GM21737 (cell line): ENCODE measurements at regions not wholly inside any gene's neighbourhood (a gene's known extent, or its start where the extent isn't known, plus 50 kb on each side); places are given as distances from the start of the nearest gene placed in this dataset.
"Not testable (repeated sequence)": the region's sequence is repeated elsewhere in the genome, so short reads cannot be mapped to it uniquely, and the experiment has no call there.

ENCODE experiments used
- ATAC-seq: cut with Tn5 transposase; IDR thresholded peaks from one replicate; pipeline ENCODE4 v1.9.1; 2021; ENCODE audit warnings: mild to moderate bottlenecking, moderate library complexity; ENCODE audit not compliant: unreplicated experiment

DNA sequence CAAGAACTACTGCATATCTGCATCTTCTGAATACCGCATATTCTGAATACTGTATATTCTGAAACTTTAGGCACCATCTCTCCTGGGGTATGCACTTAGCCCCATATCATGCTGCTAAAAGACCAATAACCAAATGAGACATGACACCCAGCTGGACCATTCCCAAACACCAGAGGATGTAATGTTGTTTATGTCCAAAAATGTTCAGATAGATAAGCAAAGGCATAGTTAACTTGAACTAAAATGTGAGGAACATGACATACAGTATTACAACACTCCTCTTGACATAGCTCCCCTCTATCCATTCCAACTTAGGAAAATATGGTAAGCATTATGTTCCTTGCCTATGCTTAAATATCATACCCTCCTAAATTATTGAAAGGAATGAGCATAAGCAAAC, 127.3 kb downstream of the TENT5A start:
- ATAC-seq, result no peak

DNA sequence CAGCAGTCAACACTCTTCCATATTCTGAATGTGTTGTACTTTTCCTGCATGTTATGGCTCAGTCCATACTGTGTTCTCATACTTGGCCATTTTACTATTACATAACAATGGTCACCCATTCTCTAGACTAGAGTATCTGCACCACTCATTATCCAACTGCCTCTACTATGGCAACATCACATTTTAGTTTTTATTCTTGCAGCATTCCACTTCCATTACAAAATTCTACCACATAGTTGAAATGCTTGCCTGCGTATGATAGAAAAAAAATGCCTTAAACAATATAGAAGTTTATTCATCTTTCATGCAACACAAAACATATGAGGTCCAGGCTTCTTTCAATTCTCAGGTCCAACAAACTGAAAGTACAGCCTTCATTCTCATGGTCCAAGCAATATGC, 128.0 kb downstream of the TENT5A start:
- no peak for ATAC-seq

DNA sequence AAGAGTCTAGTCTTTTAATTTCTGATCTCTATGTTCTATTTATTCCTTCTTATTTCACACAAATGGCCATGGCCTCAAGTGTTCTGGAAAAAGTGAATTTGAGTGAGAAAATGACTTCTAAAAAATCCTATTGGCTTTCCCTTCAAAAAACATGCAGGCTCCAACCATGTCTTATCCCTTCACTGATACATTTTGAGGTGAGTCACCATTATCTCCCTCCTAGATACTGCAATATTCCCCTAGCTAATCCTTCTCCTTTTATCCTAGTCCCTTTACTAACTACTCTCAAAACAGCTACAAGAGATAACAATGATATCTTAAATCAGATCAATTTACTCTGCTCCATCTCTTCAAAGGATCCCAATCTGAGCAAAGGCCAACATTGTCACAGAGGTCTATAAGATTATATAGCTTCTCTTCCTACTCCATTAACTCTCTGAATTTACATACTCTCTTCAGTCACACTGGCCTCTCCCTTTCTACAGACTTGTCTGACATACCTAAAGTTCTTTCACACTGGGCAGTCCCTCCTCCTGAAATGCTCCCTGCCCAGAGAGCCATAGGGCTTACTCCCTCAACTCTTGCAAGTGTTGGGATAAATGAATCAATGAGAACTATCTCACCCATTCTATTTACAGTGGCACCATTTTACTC, 129.2 kb downstream of the TENT5A start:
- ATAC-seq, result no peak

DNA sequence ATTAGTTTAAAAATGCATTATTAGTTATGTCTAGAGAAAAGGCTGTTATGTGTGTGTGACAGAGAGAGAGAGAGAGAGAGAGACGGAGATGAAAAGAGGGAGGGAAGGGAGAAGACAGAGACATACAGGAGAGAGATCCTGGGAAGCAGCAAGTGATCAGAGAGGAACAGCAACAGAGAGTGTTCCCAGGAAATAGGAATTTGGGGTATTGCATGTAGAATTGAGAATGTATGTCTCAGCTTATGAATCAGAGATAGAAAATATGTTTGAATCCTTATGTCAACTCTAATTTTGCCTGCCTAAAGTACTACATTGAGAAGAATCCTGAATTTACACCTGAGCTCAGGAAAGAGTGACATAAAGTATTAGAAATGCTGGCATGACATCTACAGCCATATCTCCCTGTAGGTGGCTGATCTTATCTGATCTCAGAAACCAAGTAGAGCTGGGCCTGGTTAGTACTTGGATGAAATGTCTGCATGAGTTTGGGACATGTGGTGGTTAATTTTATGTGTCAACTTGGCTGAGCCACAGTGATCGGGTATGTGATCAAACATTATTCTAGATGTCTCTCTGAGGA, 130.6 kb downstream of the TENT5A start:
- no peak for ATAC-seq

DNA sequence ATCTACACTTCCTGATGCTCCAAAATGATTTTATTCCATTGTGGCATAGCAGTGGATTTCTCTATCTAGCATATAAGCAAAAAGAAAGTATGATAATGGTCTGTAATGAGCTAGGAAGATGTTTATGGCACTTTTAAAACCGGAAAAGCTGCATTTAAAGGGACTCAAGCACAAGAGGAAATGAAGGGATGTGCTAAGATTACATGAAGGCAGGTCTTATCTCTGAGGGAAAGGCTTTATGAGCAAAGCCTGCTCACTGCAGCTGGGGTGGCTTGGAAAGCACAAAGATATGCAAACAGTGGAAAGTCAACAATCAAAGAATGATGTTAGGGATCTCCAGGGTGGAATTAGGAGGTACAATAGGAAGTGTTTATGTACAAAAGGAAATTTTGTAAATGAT, 138.2 kb downstream of the TENT5A start:
- ATAC-seq, result no peak

DNA sequence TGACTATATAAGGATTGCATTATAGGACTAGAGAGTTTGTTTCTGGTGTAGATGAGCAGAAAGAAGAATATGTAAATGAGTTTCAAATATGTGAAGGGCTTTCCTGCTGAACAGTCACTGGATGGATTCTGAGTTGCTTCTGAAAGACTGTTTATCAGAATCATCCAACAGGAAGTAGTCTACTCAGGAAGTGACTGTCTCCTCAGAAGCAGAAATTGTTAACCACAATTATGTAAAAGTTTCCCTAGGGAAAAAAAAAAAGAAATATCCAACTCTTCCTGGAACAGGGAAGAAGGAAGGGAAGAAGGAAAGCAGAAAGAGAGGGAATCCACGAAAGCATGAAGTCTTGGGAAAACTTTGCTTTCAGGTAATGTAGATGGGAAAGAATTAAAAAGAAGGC, 138.9 kb downstream of the TENT5A start:
- ATAC-seq, result no peak

DNA sequence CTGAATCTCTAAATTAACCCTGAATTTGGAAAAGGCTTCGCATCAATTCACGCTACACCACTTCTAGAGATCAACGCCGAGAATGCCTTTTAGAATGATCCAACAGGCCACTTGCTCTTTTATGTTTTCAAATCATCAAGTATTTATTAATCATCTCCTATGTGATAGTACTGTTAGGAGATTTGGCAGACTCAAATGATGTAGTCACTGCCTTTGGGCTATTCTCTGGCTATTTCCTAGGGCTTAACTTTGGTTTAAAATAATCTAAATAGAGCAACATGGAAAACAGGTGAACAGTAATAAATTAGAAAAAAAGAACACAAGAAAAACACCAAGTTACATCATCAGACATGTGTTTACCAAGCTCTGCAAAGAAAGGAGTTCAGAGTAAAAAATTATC, 140.3 kb downstream of the TENT5A start:
- ATAC-seq, result no peak

DNA sequence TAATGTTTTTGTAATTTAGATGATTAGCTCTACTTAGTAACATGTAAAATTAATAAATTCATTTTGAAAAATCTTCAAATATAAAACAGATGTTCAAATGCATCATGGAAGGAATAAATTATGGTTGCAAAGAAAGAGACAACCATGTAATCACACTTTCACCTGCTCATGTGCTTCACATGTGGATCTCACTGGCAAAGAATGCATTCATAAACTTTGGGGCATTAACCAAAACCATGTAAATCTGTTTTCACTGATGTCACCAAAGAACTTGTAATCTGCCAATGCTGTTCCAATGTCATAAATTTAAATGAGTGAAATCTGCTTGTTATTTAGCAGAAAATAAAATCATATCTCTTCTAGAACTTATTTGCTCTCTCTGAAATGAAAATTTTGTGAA, 142.7 kb downstream of the TENT5A start:
- no peak for ATAC-seq

DNA sequence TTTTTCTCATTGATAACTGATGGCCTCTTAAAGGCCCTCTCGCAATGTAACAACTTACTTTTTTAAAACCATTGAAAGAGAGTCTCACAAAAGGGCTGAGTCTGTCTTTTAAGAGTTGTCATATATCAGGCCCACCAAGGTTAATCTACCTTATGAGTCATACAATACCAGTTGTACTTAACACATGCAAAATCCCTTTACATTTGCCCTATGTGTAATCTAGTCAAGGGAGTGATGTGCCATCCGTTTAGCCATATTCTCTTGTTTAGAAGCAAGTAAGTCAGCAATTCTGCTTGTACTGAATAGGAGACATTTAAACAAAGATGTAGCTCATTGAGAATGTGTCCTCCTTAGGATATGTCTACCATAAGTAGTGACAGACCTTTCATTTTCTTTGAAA, 143.7 kb downstream of the TENT5A start:
- ATAC-seq, result no peak

DNA sequence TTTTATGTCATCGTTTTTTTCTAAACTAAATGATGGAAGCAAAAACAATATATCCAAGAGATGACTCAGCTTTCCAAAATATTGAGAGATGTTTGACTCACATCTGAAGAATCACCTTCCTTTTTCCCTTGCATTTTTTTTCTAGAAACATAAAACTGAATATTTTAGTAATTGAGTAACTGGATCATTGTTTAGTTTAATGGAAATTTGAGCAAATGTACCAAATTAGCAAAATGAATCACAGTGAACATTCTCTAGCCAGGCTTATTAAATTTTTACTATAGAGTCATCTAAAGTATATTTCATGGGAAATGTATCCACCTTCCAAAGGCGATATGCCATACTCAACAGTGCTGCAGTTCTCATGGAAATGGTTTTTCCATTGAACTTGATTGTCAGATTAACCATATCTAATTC, 145.5 kb downstream of the TENT5A start:
- ATAC-seq, result no peak

DNA sequence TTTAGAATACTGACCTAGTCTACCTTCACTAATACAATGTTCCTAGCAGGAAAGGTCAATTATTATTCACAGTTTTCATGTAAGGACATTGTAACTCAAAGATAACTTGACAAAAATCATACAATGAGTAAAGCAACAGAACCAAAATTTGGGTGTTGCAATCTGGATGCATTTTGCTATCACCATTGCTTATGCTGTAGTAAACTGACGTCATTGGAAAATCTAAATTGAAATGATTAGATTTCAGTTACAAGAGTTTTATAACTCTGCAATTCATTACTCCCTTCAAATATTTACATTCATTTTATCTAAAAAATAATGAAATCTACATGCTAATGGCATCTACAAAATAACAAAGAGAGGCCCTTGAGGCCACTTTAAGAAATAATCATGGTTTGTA, 147.0 kb downstream of the TENT5A start:
- no peak for ATAC-seq

DNA sequence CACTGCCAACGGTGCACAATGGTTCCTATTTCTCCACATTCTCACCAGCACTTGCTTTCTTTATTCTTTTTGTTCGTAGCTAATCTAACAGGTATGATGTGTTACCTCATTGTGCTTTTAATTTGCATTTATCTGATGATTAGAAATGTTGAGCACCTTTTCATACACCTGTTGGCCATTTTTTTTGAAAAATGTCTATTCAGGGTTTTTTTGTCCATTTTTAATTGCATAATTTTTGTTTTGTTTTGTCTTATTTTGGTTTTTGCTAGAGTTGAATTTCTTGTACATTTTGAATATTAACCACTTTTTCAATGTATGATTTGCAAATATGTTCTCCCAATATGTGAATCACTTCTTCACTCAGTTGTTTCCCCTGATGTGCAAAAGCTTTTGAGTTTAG, 150.6 kb downstream of the TENT5A start:
- ATAC-seq, result no peak

DNA sequence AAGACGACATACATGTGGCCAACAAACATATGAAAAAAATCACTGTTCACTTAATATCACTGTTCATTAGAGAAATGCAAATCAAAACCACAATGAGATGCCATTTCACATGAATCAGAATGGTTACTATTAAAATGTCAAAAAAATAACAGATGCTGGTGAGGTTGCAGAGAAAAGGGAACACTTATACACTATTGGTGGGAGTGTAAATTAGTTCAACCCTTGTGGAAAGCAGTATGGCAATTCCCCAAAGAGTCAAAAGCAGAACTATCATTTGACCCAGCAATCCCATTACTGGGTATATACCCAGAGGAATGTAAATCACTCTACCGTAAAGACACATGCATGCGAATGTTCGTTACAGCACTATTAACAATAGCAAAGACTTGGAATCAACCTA, 152.0 kb downstream of the TENT5A start:
- ATAC-seq, result not testable (repeated sequence)

DNA sequence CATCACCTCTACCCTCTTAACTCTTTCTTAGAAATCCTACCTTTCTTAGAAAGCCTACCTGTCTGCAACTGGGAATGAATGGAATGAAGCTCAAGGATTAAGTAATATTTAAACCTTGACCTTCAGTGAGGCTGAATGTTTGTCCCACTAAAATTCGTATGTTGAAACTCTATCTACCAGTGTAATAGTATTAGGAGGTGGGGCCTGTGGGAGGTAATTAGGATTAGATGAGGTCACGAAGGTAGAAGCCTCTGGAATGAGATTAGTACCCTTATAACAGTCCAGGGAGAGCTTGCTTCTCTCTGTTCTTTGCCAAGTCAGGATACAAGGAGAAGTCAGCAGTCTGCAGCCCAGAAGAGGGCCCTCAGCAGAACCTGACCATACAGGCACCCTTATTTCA, 158.0 kb downstream of the TENT5A start:
- ATAC-seq, result no peak

DNA sequence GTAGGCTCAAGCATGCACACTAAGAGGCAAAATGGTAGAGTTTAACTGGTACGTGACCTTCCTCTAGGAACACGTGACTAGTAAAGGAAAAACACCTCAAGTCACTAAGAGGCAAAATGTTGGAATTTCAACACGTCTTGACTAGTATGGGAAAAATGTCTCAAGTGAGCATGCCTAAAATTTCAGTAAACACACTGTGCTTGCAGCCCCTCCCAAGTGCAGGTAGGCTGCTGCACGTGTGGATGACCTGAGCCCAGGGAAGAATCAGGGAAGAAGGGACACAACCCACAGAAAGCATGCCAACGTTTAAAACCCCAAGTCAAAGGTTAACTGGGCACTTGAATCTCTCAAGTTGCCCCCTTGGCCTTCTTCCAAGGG, 162.2 kb downstream of the TENT5A start:
- no peak for ATAC-seq

DNA sequence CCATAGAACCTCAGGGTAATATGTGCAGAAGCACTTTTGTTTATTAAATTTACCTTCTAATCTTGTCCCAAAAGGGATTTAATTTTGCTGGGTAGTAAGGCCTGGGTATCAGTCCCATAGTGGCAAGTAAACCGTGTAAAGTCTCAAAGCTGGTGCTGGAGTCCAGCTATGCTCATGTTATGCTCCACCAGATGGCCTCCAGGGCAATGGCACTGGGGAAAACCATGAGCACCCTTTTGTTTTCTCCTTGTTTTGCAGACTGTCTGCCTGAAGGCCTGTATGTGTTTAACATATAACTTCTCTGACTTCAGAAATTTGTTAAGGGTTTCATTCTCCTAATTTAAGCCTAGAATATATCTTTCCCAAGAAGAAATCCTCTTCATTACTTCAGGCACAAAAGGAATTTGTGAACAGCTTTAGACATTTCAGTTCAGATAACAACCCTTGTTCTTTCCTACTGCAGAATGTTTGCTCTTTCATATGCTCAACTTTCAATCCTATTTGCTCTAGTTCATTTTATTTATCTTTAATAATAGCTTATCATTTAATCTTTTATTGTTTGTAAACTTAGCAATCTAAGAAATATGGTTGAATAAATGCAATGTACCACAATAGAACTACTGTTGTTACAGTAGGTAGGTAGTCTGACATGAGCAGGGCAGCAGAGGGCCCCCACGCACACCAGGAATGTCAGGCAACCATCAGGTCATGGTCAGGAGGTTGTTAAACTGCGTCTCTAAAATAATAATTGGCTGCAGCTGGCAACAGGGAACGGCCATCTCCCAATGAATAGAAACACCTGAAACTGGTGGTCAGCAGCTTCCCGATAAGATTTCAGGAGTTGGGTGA, 162.8 kb downstream of the TENT5A start:
- no peak for ATAC-seq

DNA sequence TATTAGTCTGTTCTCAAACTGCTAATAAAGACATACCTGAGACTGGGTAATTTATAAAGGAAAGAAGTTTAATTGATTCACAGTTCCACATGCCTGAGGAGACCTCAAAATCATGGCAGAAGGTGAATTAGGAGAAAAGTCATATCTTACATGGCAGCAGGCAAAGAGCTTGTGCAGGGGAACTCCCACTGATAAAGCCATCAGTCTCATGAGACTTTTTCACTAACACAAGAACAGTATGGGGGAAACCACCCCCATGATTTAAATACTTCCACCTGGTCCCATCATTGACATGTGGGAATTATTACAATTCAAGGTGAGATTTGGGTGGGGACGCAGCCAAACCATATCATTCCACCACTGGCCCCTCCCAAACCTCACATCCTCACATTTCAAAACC, 166.8 kb downstream of the TENT5A start:
- not testable (repeated sequence) for ATAC-seq

DNA sequence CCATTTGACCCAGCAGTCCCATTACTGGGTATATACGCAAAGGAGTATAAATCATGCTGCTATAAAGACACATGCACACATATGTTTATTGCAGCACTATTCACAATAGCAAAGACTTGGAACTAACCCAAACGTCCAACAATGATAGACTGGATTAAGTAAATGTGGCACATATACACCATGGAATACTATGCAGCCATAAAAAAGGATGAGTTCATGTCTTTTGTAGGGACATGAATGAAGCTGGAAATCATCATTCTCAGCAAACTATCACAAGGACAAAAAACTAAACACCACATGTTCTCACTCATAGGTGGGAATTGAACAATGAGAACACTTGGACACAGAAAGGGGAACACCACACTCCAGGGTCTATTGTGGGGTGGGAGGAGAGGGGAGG, 168.3 kb downstream of the TENT5A start:
- ATAC-seq, result not testable (repeated sequence)

DNA sequence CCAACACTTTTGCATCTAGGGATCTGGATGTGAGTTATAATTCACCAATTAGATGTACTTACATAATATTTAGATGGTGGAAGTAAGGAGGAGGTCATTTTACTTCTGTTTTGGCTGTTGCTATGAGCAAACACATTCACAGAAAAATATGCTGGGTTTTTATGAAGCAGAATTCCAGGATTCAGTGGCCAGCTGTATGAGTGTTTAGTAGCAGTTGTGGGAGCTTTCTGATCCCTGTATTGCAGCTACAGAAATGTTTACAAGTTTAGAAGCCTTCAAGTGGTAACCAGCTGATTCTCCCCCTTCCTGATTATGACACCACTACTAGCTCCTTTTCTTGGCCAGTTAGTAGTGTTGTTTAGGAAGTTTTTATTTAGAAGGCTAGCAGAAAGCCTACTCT, 177.0 kb downstream of the TENT5A start:
- ATAC-seq, result no peak

DNA sequence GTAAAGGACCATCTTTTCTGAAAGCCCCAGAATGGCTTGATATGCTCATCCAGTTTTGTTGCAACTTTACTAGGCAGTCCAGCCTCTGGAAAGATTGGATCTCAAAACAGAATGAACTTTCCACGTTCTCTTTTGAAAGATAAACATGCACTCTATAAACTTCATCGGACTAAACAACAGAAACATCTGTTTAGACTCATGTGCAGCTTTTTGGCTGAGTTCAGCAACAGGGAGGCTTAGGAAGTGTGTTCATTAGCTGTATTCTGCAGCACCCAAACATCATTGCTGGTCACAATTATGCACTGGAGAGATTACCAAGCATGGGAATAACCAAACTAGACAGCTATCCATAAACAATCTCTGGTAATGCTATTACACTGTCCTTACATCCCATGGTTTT, 180.5 kb downstream of the TENT5A start:
- ATAC-seq, result no peak

DNA sequence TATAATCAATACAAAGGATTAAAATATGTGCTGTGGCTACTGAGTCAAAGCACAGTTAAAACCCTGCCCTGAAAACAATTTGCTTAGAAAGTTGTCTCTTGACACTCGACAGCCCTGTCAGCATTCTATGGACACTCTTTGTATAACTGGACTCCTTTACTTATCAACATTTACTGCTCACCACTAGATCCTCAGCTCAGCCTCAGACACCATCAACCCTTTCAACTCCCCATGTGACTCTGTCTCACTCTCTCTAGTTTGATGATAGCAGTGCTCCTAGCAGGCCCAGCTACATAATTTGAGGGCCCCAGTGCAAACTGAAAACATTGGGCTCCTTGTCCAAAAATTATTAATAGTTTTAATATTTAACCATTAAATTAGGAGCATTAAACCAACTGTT, 181.8 kb downstream of the TENT5A start:
- ATAC-seq, result no peak

DNA sequence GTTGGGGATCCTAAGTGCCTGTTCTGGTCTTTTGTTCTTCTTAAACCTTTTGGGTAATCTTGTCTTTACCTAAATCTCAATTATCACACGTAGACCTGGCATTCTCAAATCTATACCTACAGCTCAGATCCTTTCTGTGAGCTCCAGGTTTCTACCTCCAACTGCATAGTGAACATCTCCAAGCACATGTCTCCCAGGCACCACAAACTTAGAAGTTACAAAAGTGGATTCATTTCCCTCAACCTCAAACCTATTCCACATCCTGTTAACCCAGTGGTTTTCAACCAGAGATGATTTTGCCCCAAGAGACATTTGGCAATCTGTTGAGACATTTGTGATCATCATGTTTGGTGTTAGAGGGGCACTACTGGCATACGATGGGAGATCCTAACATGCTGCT, 183.5 kb downstream of the TENT5A start:
- no peak for ATAC-seq
